HG02642 (cell line): ENCODE measurements at regions not wholly inside any gene's neighbourhood (a gene's known extent, or its start where the extent isn't known, plus 50 kb on each side); places are given as distances from the start of the nearest gene placed in this dataset.

Experiments
- ATAC-seq: cut with Tn5 transposase; IDR thresholded peaks from one replicate; pipeline ENCODE4 v1.9.1; 2021; ENCODE audit warnings: mild to moderate bottlenecking; ENCODE audit not compliant: unreplicated experiment, poor library complexity

GRCh38 chr9:7900541-7900940 lies 101.0 kb upstream of the DMAC1 start:
- no peak for ATAC-seq

DNA sequence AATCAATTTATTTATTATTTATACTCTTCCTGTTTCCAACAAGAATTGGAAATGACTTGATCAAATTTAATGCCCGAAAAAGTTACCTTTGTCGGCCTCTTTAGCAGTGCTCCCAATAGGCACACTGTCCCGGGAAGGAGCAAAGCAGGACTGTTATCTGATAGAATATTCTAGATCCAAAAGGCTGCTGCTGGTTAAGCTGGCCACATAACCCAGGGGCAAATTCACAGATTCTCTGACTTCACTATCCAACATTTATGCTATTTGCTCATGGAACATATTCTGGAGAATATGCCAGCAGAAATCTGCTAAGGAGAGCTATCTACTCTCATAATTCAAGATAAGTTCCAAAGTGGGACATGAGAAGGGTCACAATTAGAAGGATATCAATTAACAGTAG lies 100.2 kb upstream of the DMAC1 start:
- no peak for ATAC-seq

GRCh38 chr9:7894231-7894630 lies 94.7 kb upstream of the DMAC1 start:
- no peak for ATAC-seq

DNA sequence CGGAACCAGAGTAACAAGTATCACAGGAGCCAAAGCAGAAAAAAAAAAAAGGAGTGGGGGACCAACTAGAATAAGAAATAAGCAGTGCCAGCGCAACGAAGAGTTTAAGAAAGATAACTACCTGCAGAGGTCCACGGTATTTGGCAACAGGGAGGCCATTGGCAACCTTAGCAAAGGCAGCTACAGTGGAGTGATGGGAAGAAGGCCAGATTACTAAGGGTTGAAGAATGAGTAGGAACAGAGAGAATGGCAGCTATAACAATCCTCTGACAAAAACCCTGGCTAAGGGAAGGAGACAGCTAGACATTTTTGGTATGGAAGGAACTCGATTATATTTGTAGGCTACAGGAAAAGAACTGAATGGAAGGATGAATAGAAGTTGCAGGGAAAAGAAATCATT lies 93.4 kb upstream of the DMAC1 start:
- no peak for ATAC-seq

DNA sequence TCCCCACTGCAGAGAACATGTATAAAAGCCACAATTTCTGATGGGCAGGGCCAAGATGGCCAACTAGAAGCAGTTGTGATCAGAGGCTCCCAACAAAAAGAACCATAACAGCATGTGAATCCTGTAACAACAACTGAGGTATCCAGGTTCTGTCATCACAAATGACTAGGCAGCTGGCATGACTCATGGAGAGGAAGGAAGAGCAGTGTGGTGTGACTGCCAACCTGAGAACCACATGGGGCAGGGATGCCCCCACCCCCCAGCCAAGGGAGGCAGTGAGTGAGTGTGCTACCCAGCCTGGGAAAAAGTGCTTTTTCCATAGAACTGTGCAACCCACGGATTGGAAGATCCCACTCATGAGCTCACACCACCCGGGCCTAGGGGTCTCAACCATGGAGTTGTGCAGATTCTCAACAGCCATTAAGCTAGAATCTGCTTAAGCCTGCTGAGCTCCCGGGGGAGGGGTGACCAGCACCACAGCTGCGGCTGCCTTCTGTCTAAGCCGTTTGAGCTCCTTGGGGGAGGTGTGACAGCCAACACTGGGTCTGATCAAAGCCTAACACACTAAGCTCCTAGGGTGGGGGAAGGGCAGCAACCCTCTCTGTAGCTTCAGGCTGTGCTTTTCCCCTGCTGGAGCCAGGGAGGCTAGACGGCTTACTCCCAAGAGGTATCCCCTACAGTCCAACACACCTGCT lies 80.1 kb upstream of the DMAC1 start:
- ATAC-seq = no peak

- ATAC-seq = no peak
These were observed 72.6 kb upstream of the DMAC1 start for GRCh38 chr9:7871977-7872730.

DNA sequence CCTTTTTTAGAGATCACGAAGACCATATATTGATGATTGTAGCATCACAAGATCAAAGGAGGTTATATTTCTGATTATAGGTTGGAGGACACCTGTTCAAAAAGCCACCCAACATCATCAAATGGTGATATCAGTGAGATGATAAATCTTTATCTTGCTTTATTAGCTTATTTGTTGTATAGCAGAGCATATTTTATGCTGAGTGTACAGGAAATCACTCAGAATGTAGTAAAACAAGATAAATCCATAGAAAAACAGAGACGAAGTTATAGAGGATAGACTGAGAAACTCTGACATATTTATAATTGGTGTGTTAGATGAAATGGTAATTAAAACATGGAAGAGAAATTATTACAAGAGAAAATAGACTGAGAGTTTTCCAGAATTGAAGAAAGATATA lies 69.8 kb upstream of the DMAC1 start:
- no peak for ATAC-seq

DNA sequence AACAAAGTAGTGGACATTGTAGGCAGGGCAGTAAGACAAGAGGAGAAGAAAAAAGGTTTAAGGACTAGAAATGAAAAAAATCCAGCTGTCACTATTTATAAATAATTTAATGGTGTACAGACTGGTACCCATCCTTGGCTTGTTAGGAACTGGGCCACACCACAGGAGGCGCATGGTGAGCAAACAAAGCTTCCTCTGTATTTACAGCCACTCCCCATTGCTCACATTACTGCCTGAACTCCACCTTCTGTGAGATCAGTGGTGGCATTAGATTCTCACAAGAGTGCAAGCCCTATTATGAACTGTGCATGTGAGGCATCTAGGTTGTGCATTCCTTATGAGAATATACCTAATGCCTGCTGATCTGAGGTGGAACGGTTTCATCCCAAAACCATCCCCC lies 62.6 kb upstream of the DMAC1 start:
- ATAC-seq = no peak

GRCh38 chr9:7861086-7861485 lies 61.5 kb upstream of the DMAC1 start:
- ATAC-seq = no peak

- ATAC-seq = no peak
These were observed 60.7 kb upstream of the DMAC1 start for GRCh38 chr9:7860335-7860709.

GRCh38 chr9:7859701-7860334 lies 60.2 kb upstream of the DMAC1 start:
- no peak for ATAC-seq

GRCh38 chr9:7858166-7858565 lies 58.6 kb upstream of the DMAC1 start:
- no peak for ATAC-seq

- no peak for ATAC-seq
These were observed 55.2 kb upstream of the DMAC1 start for GRCh38 chr9:7854763-7855162.
